HepG2 (cell line): ENCODE measurements at regions not wholly inside any gene's neighbourhood (a gene's known extent, or its start where the extent isn't known, plus 50 kb on each side); places are given as distances from the start of the nearest gene placed in this dataset.

Experiments used
- ATAC-seq: fragments of 200-7000 bp; cut with Tn5 transposase; 3 replicates; pipeline ENCODE4 v1.9.1; 2020; ENCODE audit warnings: mild to moderate bottlenecking, moderate library complexity
- BruUV-seq: library from RNA; stranded (reverse); fragments of 400-500 nt; replicated peaks from 2 replicates; lab custom pipeline; 2021; lab: Mats Ljungman, UMichigan
- CTCF ChIA-PET: fragments of 300-600 bp; formaldehyde crosslinking; extraction: SDS; loops from one replicate; lab custom pipeline; 2021; ENCODE audit warnings: low total read pairs, inconsistent platforms, low intra/inter-chr PET ratio; lab: Yijun Ruan, JAX
- POLR2A ChIA-PET: fragments of 350-600 bp; sonication (Branson Sonifier 250); formaldehyde crosslinking; loops from one replicate; lab custom pipeline; 2020; ENCODE audit warnings: antibody characterized with exemption, inconsistent platforms; lab: Yijun Ruan, JAX
- DNase-seq: peaks from one replicate; pipeline ENCODE4 v3.0.0-alpha.2; 2015; ENCODE audit warnings: low spot score
- FAIRE-seq: peaks from 3 replicates; lab custom pipeline; 2011; peaks lifted over from hg19 to GRCh38; lab: Jason Lieb, UNC
- H2AFZ ChIP-seq: one replicate; pipeline ENCODE4 v1.6.1; 2011; ENCODE audit warnings: low read length, inconsistent platforms
- H3K27ac ChIP-seq: fragments of 300-600 bp; 3 replicates; pipeline ENCODE4 v1.8.0; 2011; ENCODE audit warnings: mixed run types, mild to moderate bottlenecking, mixed read lengths, low read length, inconsistent platforms; ENCODE audit not compliant: insufficient read depth; ENCODE audit errors: extremely low read length
- H3K27me3 ChIP-seq, 2 experiments: fragments of 200-600 bp in 1 of 2; 2 replicates in 1 of 2; 3 replicates in 1 of 2; pipeline versions ENCODE4 v1.6.0 to v1.8.0; 2011; ENCODE audit warnings: low read length in 2 of 2, mild to moderate bottlenecking in 2 of 2, moderate library complexity in 2 of 2, inconsistent platforms in 1 of 2; ENCODE audit not compliant: insufficient read depth in 2 of 2, control insufficient read depth in 1 of 2
- H3K36me3 ChIP-seq, 2 experiments: fragments of 200-600 bp in 1 of 2; replicated peaks in 1 of 2; 2 replicates in 1 of 2; 3 replicates in 1 of 2; pipeline versions ENCODE4 v1.5.1 to v1.8.0; 2011; ENCODE audit warnings: low read length in 2 of 2, inconsistent platforms in 1 of 2; ENCODE audit not compliant: insufficient read depth in 2 of 2, control insufficient read depth in 1 of 2
- H3K4me1 ChIP-seq: 2 replicates; pipeline ENCODE4 v1.5.1; 2012; ENCODE audit warnings: low read length, inconsistent platforms; ENCODE audit not compliant: insufficient read depth
- H3K4me2 ChIP-seq: 2 replicates; pipeline ENCODE4 v1.6.0; 2011; ENCODE audit warnings: low read depth, low read length, inconsistent platforms
- H3K4me3 ChIP-seq, 3 experiments: fragments of 200-600 bp in 1 of 3; sonication (generic), shearing (Covaris generic) in 1 of 3; replicated peaks in 1 of 3; 2 replicates each; pipeline ENCODE4 v1.5.1; 2011 to 2016; ENCODE audit warnings: low read length in 3 of 3, inconsistent platforms in 2 of 3, low read depth in 2 of 3, mild to moderate bottlenecking in 2 of 3, control low read depth in 1 of 3, mixed read lengths in 1 of 3; ENCODE audit not compliant: insufficient read depth in 1 of 3
- H3K79me2 ChIP-seq: one replicate; pipeline ENCODE4 v1.6.1; 2011; ENCODE audit warnings: low read length, inconsistent platforms; ENCODE audit not compliant: insufficient read depth
- H3K9ac ChIP-seq: 2 replicates; pipeline ENCODE4 v1.6.0; 2011; ENCODE audit warnings: mild to moderate bottlenecking, low read depth, low read length, inconsistent platforms; ENCODE audit not compliant: insufficient read depth
- H3K9me3 ChIP-seq: 2 replicates; pipeline ENCODE4 v1.5.1; 2012; ENCODE audit warnings: mild to moderate bottlenecking, low read length
- H4K20me1 ChIP-seq: 2 replicates; pipeline ENCODE4 v1.6.0; 2011; ENCODE audit warnings: inconsistent platforms, mild to moderate bottlenecking, low read length, moderate library complexity; ENCODE audit not compliant: insufficient read depth
- ATF5 ChIP-seq: sonication (generic); formaldehyde crosslinking; IDR thresholded peaks from 2 replicates; pipeline ENCODE4 v1.4.0; 2020; ENCODE audit warnings: mild to moderate bottlenecking, low read depth, missing genetic modification reagents
- FOXK1 ChIP-seq: sonication (generic); formaldehyde crosslinking; IDR thresholded peaks from 2 replicates; pipeline ENCODE4 v1.4.0; 2020; ENCODE audit warnings: low read depth, missing genetic modification reagents, borderline replicate concordance
- GMEB1 ChIP-seq: sonication (generic); formaldehyde crosslinking; IDR thresholded peaks from 2 replicates; pipeline ENCODE4 v1.5.1; 2020; ENCODE audit warnings: missing genetic modification reagents, mild to moderate bottlenecking, borderline replicate concordance
- PRDM4 ChIP-seq: sonication (generic); formaldehyde crosslinking; IDR thresholded peaks from 2 replicates; pipeline ENCODE4 v1.9.0; 2021; ENCODE audit warnings: missing genetic modification reagents, borderline replicate concordance
- RNF219 ChIP-seq: sonication (generic); formaldehyde crosslinking; IDR thresholded peaks from 2 replicates; pipeline ENCODE4 v1.5.0; 2020; ENCODE audit warnings: mild to moderate bottlenecking, missing genetic modification reagents
- SIN3A ChIP-seq: IDR thresholded peaks from 2 replicates; pipeline ENCODE4 v1.6.1; 2011; ENCODE audit warnings: low read depth, mild to moderate bottlenecking, control low read depth, low read length, borderline replicate concordance
- SIX4 ChIP-seq: sonication (generic); formaldehyde crosslinking; IDR thresholded peaks from 2 replicates; pipeline ENCODE4 v1.4.0; 2020; ENCODE audit warnings: missing genetic modification reagents
- SOX5 ChIP-seq: IDR thresholded peaks from 2 replicates; pipeline ENCODE4 v1.6.1; 2016; ENCODE audit warnings: borderline replicate concordance
- ZNF20 ChIP-seq: sonication (generic); formaldehyde crosslinking; IDR thresholded peaks from 2 replicates; pipeline ENCODE4 v1.4.0; 2020; ENCODE audit warnings: mild to moderate bottlenecking, moderate library complexity, missing genetic modification reagents
- ZNF280B ChIP-seq: sonication (generic); formaldehyde crosslinking; IDR thresholded peaks from 2 replicates; pipeline ENCODE4 v1.5.0; 2020; ENCODE audit warnings: missing genetic modification reagents, mild to moderate bottlenecking, borderline replicate concordance
- ZNF775 ChIP-seq: sonication (generic); formaldehyde crosslinking; IDR thresholded peaks from 2 replicates; pipeline ENCODE4 v1.4.0; 2020; ENCODE audit warnings: missing genetic modification reagents, mild to moderate bottlenecking, moderate library complexity, borderline replicate concordance
- WGBS: methylation state at CpG from one replicate; pipeline ENCODE4 v1.1.6; 2017; ENCODE audit warnings: low lambda C conversion rate; 5-methylcytosine and 5-hydroxymethylcytosine counted together
- in situ Hi-C: cut with HindIII; loops from 2 replicates; pipeline ENCODE4 v1.10.0; 2017; ENCODE audit warnings: low pct_unique_long_range_greater_than_20kb; ENCODE audit not compliant: extremely low pct_ligation_motif_present
- intact Hi-C: fragments of 100-400 bp; cut with micrococcal nuclease; formaldehyde crosslinking; loops from one replicate; pipeline ENCODE4 v1.10.0; 2022; ENCODE audit not compliant: unreplicated experiment

- H3K79me2 ChIP-seq = no peaks in the 10 kb centered on the region
- H3K4me3 ChIP-seq = no peak overlapping the region
- no peak overlapping the region for H3K9ac ChIP-seq
- no peak overlapping the region for H2AFZ ChIP-seq
- no peaks in the 10 kb centered on the region for H3K36me3 ChIP-seq
- ATAC-seq (no peak), FAIRE-seq (no peak), DNase-seq (no peak)
- POLR2A ChIA-PET = no interaction called here
- H3K27ac ChIP-seq = no peak overlapping the region
- H3K4me1 ChIP-seq = peaks cover 11% of the 10 kb centered on the region
- no peaks in the 10 kb centered on the region for H4K20me1 ChIP-seq
- intact Hi-C loops = no loop called here
- BruUV-seq = no TSS peak
- WGBS = 51% methylated on average over 2 of the region's 2 CpGs
- no peak overlapping the region for H3K4me2 ChIP-seq
- H3K9me3 ChIP-seq = no peaks in the 10 kb centered on the region
- H3K27me3 ChIP-seq = no peaks in the 10 kb centered on the region
- in situ Hi-C loops = no loop called here
- CTCF ChIA-PET = no interaction called here
- TF ChIP-seq SIX4 (CRISPR knock-in tag) (no peak), ZNF775 (no peak), ZNF280B (CRISPR knock-in tag) (no peak), RNF219 (CRISPR knock-in tag) (no peak), ZNF20 (CRISPR knock-in tag) (no peak), SOX5 (CRISPR knock-in tag) (no peak), PRDM4 (CRISPR knock-in tag) (no peak), FOXK1 (CRISPR knock-in tag) (no peak), GMEB1 (CRISPR knock-in tag) (no peak), ATF5 (CRISPR knock-in tag) (no peak), SIN3A (no peak)
Observed at GRCh38 chrX:49748211-49748956, 52.6 kb upstream of the PAGE1 start.
